CD8-positive, alpha-beta memory T cell (primary cell): ENCODE measurements at regions not wholly inside any gene's neighbourhood (a gene's known extent, or its start where the extent isn't known, plus 50 kb on each side); places are given as distances from the start of the nearest gene placed in this dataset.
"Not testable (repeated sequence)": the region's sequence is repeated elsewhere in the genome, so short reads cannot be mapped to it uniquely, and the experiment has no call there.

Source experiments
- CTCF ChIA-PET: fragments of 350-600 bp; sonication (Branson Sonifier 250); formaldehyde crosslinking; loops from one replicate; lab custom pipeline; 2021; ENCODE audit warnings: antibody characterized with exemption; lab: Charles Lee
- POLR2A ChIA-PET: fragments of 350-600 bp; sonication (Branson Sonifier 250); formaldehyde crosslinking; loops from one replicate; lab custom pipeline; 2021; ENCODE audit warnings: antibody characterized with exemption; lab: Charles Lee
- DNase-seq, 5 donors: peaks; one replicate each; pipeline versions ENCODE4 v3.0.0 to v3.0.0-alpha.2; 2020 to 2022; ENCODE audit warnings: mixed read lengths in 1 of 5
- H3K27ac ChIP-seq: one replicate; pipeline ENCODE4 v1.7.0; 2013; ENCODE audit warnings: low read depth, mild to moderate bottlenecking, low read length, moderate library complexity
- H3K27me3 ChIP-seq: 2 replicates; pipeline ENCODE4 v1.7.0; 2013; ENCODE audit warnings: low read length, mild to moderate bottlenecking; ENCODE audit not compliant: insufficient read depth, poor library complexity, severe bottlenecking
- H3K36me3 ChIP-seq: 2 replicates; pipeline ENCODE4 v1.7.0; 2013; ENCODE audit warnings: mild to moderate bottlenecking, low read length, moderate library complexity; ENCODE audit not compliant: insufficient read depth
- H3K4me1 ChIP-seq: 2 replicates; pipeline ENCODE4 v1.7.0; 2013; ENCODE audit warnings: mild to moderate bottlenecking, low read length, moderate library complexity; ENCODE audit not compliant: insufficient read depth
- H3K4me3 ChIP-seq: 2 replicates; pipeline ENCODE4 v1.7.0; 2013; ENCODE audit warnings: mild to moderate bottlenecking, low read length
- H3K9me3 ChIP-seq: 2 replicates; pipeline ENCODE4 v1.7.0; 2013; ENCODE audit warnings: mild to moderate bottlenecking, low read length
- H3K27ac Mint-ChIP-seq, 8 donors: one replicate each; pipeline ENCODE4 v1.8.0; 2020 to 2021; ENCODE audit warnings: mixed read lengths in 8 of 8, mild to moderate bottlenecking in 6 of 8, inconsistent platforms in 3 of 8, moderate library complexity in 3 of 8
- H3K27me3 Mint-ChIP-seq, 2 donors: one replicate each; pipeline ENCODE4 v1.8.0; 2020 to 2021; ENCODE audit warnings: mixed read lengths in 2 of 2, mild to moderate bottlenecking in 1 of 2, moderate library complexity in 1 of 2
- H3K36me3 Mint-ChIP-seq, 3 donors: one replicate each; pipeline ENCODE4 v1.8.0; 2020 to 2021; ENCODE audit warnings: mixed read lengths in 3 of 3, inconsistent platforms in 1 of 3, mild to moderate bottlenecking in 1 of 3
- H3K4me1 Mint-ChIP-seq, 3 donors: one replicate each; pipeline ENCODE4 v1.8.0; 2020 to 2021; ENCODE audit warnings: mixed read lengths in 3 of 3, inconsistent platforms in 1 of 3, mild to moderate bottlenecking in 1 of 3
- H3K4me3 Mint-ChIP-seq, 7 donors: one replicate each; pipeline ENCODE4 v1.8.0; 2020 to 2021; ENCODE audit warnings: mixed read lengths in 7 of 7, mild to moderate bottlenecking in 6 of 7, moderate library complexity in 4 of 7, inconsistent platforms in 2 of 7
- H3K9me3 Mint-ChIP-seq, 5 donors: one replicate each; pipeline ENCODE4 v1.8.0; 2020 to 2022; ENCODE audit warnings: mixed read lengths in 5 of 5, mild to moderate bottlenecking in 3 of 5, moderate library complexity in 2 of 5, inconsistent platforms in 1 of 5

DNA sequence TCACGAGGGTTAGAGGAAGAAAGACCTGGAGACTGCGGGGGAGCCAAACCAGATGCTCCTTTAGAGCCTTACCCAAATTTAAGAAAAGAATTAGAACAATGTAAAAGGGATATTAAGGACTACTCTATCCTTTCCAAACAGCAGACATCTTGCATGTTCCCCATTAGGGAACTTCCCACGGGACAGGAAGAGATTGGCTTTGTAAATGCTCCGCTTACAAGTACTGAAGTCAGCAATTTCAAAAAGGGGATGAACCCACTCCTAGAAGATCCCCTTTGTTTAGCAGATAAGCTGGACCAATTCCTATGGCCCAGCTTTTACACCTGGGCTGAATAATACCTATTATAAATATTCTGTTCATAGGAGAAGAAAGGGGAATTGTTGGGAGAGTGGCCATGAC, 74.2 kb downstream of the APOBEC1 start:
- Mint-ChIP-seq H3K27ac (no peak overlapping the region), H3K4me1 (peaks cover 0 to 2% (median 0%) of the 10 kb centered on the region in 3 donors), H3K36me3 (peaks cover 0 to 2% (median 0%) of the 10 kb centered on the region in 3 donors), H3K27me3 (peaks cover 8 to 38% of the 10 kb centered on the region in 2 donors), H3K4me3 (no peak overlapping the region), H3K9me3 (peaks cover 0 to 2% (median 0%) of the 10 kb centered on the region in 5 donors)
- ChIA-PET POLR2A (no interaction called here), CTCF (no interaction called here)
- H3K36me3 ChIP-seq, result no peaks in the 10 kb centered on the region
- no peak overlapping the region for H3K27ac ChIP-seq
- H3K9me3 ChIP-seq, result no peaks in the 10 kb centered on the region
- DNase-seq, result no peak
- H3K4me3 ChIP-seq, result no peak overlapping the region
- no peaks in the 10 kb centered on the region for H3K4me1 ChIP-seq
- no peaks in the 10 kb centered on the region for H3K27me3 ChIP-seq

DNA sequence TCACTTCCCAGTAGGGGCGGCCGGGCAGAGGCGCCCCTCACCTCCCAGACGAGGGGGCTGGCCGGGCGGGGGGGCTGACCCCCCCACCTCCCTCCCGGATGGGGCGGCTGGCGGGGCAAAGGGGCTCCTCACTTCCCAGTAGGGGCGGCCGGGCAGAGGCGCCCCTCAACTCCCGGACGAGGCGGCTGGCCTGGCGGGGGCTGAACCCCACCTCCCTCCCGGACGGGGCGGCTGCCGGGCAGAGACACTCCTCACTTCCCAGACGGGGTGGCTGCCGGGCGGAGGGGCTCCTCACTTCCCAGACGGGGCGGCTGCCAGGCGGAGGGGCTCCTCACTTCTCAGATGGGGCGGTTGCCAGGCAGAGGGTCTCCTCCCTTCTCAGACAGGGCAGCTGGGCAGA, 75.6 kb downstream of the APOBEC1 start:
- H3K36me3 ChIP-seq, H3K4me1 Mint-ChIP-seq, DNase-seq, H3K27me3 ChIP-seq, H3K9me3 ChIP-seq, H3K27ac Mint-ChIP-seq, H3K27ac ChIP-seq, POLR2A ChIA-PET, H3K9me3 Mint-ChIP-seq, CTCF ChIA-PET, H3K4me1 ChIP-seq, H3K4me3 ChIP-seq, H3K4me3 Mint-ChIP-seq, H3K36me3 Mint-ChIP-seq: not testable (repeated sequence)
- peaks cover 8 to 46% of the 10 kb centered on the region in 2 donors for H3K27me3 Mint-ChIP-seq

- peaks cover 12 to 56% of the 10 kb centered on the region in 2 donors for H3K27me3 Mint-ChIP-seq
- H3K9me3 Mint-ChIP-seq, H3K9me3 ChIP-seq, POLR2A ChIA-PET, H3K4me1 ChIP-seq, H3K4me3 ChIP-seq, H3K36me3 Mint-ChIP-seq, H3K4me3 Mint-ChIP-seq, H3K27ac Mint-ChIP-seq, H3K27me3 ChIP-seq, H3K36me3 ChIP-seq, H3K27ac ChIP-seq, H3K4me1 Mint-ChIP-seq: not testable (repeated sequence)
- CTCF ChIA-PET, result interaction anchor here (1.8 to 2.1 kb wide), 2 partner anchors 51 to 58 kb away, joined by 3 to 7 read pairs; no protein-coding TSS in a partner anchor
- peak; percentile 3 to 52 (median 29) for DNase-seq
Observed at GRCh38 chr12:7588742-7589329, 76.9 kb downstream of the APOBEC1 start.

DNA sequence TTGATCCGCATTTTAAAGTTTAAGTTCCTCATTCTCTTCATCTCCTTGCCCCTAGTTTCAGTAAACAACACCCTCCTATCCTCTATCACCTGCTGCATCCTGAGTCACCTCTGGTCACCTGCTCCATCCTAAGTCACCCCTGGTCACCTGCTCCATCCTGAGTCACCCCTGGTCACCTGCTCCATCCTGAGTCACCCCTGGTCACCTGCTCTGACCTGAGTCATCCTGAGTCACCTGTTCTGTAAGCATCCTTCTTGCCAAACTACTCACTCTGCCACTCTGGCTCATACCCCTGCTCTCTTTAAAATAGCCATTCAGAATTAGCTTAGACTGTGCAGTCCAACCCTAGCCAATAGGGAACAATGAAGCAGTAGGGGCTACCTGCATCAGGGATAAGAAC, 80.6 kb upstream of the CD163 start:
- H3K36me3 Mint-ChIP-seq, DNase-seq, H3K27ac ChIP-seq, H3K4me1 Mint-ChIP-seq, H3K36me3 ChIP-seq, CTCF ChIA-PET, H3K27me3 ChIP-seq, H3K9me3 ChIP-seq, H3K9me3 Mint-ChIP-seq, H3K4me3 Mint-ChIP-seq, H3K4me1 ChIP-seq, H3K27ac Mint-ChIP-seq, POLR2A ChIA-PET, H3K4me3 ChIP-seq: not testable (repeated sequence)
- peaks cover 10 to 72% of the 10 kb centered on the region in 2 donors for H3K27me3 Mint-ChIP-seq

- Histone ChIP-seq H3K36me3 (no peaks in the 10 kb centered on the region), H3K27me3 (no peaks in the 10 kb centered on the region), H3K4me3 (no peak overlapping the region), H3K27ac (no peak overlapping the region), H3K9me3 (no peaks in the 10 kb centered on the region), H3K4me1 (no peaks in the 10 kb centered on the region)
- Mint-ChIP-seq H3K36me3 (peaks cover 0 to 13% (median 0%) of the 10 kb centered on the region in 3 donors), H3K4me3 (no peak overlapping the region), H3K9me3 (peaks cover 4 to 12% (median 9%) of the 10 kb centered on the region in 5 donors), H3K4me1 (no peaks in the 10 kb centered on the region), H3K27me3 (peaks cover 10 to 72% of the 10 kb centered on the region in 2 donors), H3K27ac (no peak overlapping the region)
- POLR2A ChIA-PET, result no interaction called here
- no peak for DNase-seq
- CTCF ChIA-PET, result no interaction called here
Observed at GRCh38 chr12:7583471-7583870, 79.9 kb upstream of the CD163 start.

GRCh38 chr12:7582796-7583195, 79.2 kb upstream of the CD163 start:
- Mint-ChIP-seq H3K36me3 (peaks cover 0 to 13% (median 0%) of the 10 kb centered on the region in 3 donors), H3K4me3 (no peak overlapping the region), H3K9me3 (peaks cover 4 to 12% (median 9%) of the 10 kb centered on the region in 5 donors), H3K27me3 (peaks cover 10 to 65% of the 10 kb centered on the region in 2 donors), H3K4me1 (no peaks in the 10 kb centered on the region), H3K27ac (no peak overlapping the region)
- Histone ChIP-seq H3K4me3 (no peak overlapping the region), H3K9me3 (no peaks in the 10 kb centered on the region), H3K27ac (no peak overlapping the region), H3K4me1 (no peaks in the 10 kb centered on the region), H3K27me3 (no peaks in the 10 kb centered on the region), H3K36me3 (no peaks in the 10 kb centered on the region)
- ChIA-PET CTCF (no interaction called here), POLR2A (no interaction called here)
- no peak for DNase-seq

GRCh38 chr12:7581625-7582024, 78.0 kb upstream of the CD163 start:
- no peak overlapping the region for H3K4me3 Mint-ChIP-seq
- H3K27me3 ChIP-seq, result no peaks in the 10 kb centered on the region
- H3K4me1 Mint-ChIP-seq, result no peaks in the 10 kb centered on the region
- H3K4me3 ChIP-seq, result no peak overlapping the region
- no peak overlapping the region for H3K27ac ChIP-seq
- ChIA-PET POLR2A (no interaction called here), CTCF (no interaction called here)
- no peak overlapping the region for H3K27ac Mint-ChIP-seq
- peaks cover 10 to 58% of the 10 kb centered on the region in 2 donors for H3K27me3 Mint-ChIP-seq
- H3K9me3 Mint-ChIP-seq, result peaks cover 4 to 12% (median 9%) of the 10 kb centered on the region in 5 donors
- no peak for DNase-seq
- no peaks in the 10 kb centered on the region for H3K36me3 ChIP-seq
- H3K4me1 ChIP-seq, result no peaks in the 10 kb centered on the region
- peaks cover 0 to 13% (median 0%) of the 10 kb centered on the region in 3 donors for H3K36me3 Mint-ChIP-seq
- H3K9me3 ChIP-seq, result no peaks in the 10 kb centered on the region

DNA sequence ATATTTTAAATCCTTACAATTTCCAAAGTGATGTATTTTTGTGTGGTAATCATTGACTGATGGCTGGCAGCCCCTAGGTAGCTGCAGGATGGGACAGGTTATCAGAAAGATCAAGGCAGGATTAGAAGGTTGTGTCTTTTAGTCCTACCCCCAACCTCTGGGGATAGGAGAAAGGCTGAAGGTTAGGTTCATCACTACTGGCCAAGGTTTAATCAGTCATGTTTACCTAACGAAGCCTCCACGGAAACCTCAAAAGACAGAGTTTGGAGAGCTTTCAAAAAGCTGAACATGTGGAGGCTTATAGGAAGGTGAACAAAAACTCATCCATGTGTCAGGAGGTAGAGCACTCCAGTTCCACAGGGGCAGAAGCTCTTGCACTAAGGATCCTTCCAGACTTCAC, 77.5 kb upstream of the CD163 start:
- Mint-ChIP-seq H3K4me1 (no peaks in the 10 kb centered on the region), H3K27me3 (peaks cover 10 to 53% of the 10 kb centered on the region in 2 donors), H3K36me3 (peaks cover 0 to 13% (median 0%) of the 10 kb centered on the region in 3 donors), H3K27ac (peak overlapping the region in 1 of 8 donors; percentile 44), H3K4me3 (no peak overlapping the region), H3K9me3 (peaks cover 4 to 12% (median 9%) of the 10 kb centered on the region in 5 donors)
- H3K36me3 ChIP-seq, result no peaks in the 10 kb centered on the region
- H3K4me1 ChIP-seq, result no peaks in the 10 kb centered on the region
- H3K9me3 ChIP-seq, result no peaks in the 10 kb centered on the region
- H3K4me3 ChIP-seq, result no peak overlapping the region
- no peak overlapping the region for H3K27ac ChIP-seq
- ChIA-PET CTCF (no interaction called here), POLR2A (no interaction called here)
- no peak for DNase-seq
- H3K27me3 ChIP-seq, result no peaks in the 10 kb centered on the region
